ENCODE measurements at regions not wholly inside any gene's neighbourhood (a gene's known extent, or its start where the extent isn't known, plus 50 kb on each side); places are given as distances from the start of the nearest gene placed in this dataset.
A peak's percentile ranks its signal among the peaks of the same experiment; 100 is the strongest.

DNA sequence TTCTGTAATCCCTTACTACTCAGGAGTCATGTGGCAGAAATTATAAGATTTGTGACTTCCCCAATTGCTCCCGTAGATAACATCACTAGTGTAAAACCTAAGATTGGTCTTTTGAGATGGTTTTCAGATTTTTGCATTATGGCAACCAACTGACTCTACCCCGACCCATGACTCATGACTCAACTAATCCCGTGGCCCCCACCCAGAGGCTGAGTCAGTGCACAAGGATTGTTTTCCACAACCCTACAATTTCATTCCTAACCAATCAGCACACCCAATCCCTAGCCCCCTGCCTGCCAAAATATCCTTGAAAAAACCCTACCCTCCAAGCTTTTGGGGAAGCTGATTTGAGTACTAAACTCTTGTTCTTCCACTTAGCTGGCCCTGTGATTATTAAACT is 109.4 kb upstream of the FAM9C start:
- intact Hi-C loops (cut with DNase I): no loop called here

DNA sequence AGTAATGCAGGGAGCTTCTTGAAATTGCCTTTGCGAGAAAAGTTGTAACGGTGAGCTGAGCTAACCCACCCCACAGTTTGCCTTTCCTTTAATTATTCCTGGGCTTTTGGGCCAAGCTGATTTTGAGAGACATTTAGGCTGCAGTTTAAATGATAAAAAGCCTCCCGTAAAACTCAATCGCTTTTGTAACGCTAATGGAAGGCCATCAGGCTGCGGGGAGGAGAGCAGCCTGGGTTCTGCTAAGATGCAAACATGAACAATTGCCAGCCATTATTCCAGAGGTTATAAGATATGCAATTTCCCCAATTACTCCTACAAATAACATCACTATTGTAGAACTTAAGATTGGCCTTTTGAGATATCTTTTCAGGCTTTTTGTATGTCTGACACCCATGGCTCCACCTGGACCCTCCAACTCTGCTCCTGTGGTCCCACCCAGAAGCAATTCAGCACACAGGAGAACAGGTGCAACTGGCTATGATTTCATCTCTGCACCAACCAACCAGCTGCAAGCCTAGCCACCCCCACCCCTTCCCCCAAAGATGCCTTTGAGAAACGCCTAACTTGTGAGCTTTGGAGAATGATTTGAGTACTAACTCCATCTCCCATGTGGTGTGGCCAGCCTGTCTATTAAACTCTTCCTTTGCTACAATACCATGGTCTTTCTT is 108.2 kb upstream of the FAM9C start:
- no peak for FAIRE-seq
- no peaks in the 10 kb centered on the region for H3K36me3 ChIP-seq (ENCODE audit: control insufficient read depth in 2 of 3, insufficient read depth in 3 of 3, low read length in 3 of 3)
- intact Hi-C loops (cut with DNase I): no loop called here
- H3K9me3 ChIP-seq (ENCODE audit: control insufficient read depth in 2 of 3, insufficient read depth in 1 of 3, low read length in 3 of 3): no peaks in the 10 kb centered on the region
- H3K27me3 ChIP-seq (ENCODE audit: control insufficient read depth, insufficient read depth, low read length): no peaks in the 10 kb centered on the region
- H3K9ac ChIP-seq (ENCODE audit: low read length in 3 of 3): no peak overlapping the region
- no peak for DNase-seq
- no peak overlapping the region for H3K27ac ChIP-seq (ENCODE audit: low read depth in 2 of 2, low read length in 2 of 2)
- TF ChIP-seq, protein P1, sequence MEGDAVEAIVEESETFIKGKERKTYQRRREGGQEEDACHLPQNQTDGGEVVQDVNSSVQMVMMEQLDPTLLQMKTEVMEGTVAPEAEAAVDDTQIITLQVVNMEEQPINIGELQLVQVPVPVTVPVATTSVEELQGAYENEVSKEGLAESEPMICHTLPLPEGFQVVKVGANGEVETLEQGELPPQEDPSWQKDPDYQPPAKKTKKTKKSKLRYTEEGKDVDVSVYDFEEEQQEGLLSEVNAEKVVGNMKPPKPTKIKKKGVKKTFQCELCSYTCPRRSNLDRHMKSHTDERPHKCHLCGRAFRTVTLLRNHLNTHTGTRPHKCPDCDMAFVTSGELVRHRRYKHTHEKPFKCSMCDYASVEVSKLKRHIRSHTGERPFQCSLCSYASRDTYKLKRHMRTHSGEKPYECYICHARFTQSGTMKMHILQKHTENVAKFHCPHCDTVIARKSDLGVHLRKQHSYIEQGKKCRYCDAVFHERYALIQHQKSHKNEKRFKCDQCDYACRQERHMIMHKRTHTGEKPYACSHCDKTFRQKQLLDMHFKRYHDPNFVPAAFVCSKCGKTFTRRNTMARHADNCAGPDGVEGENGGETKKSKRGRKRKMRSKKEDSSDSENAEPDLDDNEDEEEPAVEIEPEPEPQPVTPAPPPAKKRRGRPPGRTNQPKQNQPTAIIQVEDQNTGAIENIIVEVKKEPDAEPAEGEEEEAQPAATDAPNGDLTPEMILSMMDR (IDR thresholded peaks at IDR 0.05; ENCODE audit: borderline replicate concordance, extremely low read depth, insufficient read depth): no peak
- no peak overlapping the region for H3K4me3 ChIP-seq (ENCODE audit: low read length in 3 of 3)
- H3K4me1 ChIP-seq (ENCODE audit: control insufficient read depth in 2 of 3, insufficient read depth in 2 of 3, low read depth in 1 of 3, low read length in 3 of 3): no peaks in the 10 kb centered on the region

More for the DNA sequence above, 109.4 kb upstream of the FAM9C start:
- FAIRE-seq: no peak
- no peaks in the 10 kb centered on the region for H3K9me3 ChIP-seq (ENCODE audit: control insufficient read depth in 2 of 3, insufficient read depth in 1 of 3, low read length in 3 of 3)
- TF ChIP-seq, protein P1 (IDR thresholded peaks at IDR 0.05; ENCODE audit: borderline replicate concordance, extremely low read depth, insufficient read depth): no peak
- H3K27ac ChIP-seq (ENCODE audit: low read depth in 2 of 2, low read length in 2 of 2): no peak overlapping the region
- H3K27me3 ChIP-seq (ENCODE audit: control insufficient read depth, insufficient read depth, low read length): no peaks in the 10 kb centered on the region
- no peaks in the 10 kb centered on the region for H3K36me3 ChIP-seq (ENCODE audit: control insufficient read depth in 2 of 3, insufficient read depth in 3 of 3, low read length in 3 of 3)
- H3K9ac ChIP-seq (ENCODE audit: low read length in 3 of 3): no peak overlapping the region
- no peaks in the 10 kb centered on the region for H3K4me1 ChIP-seq (ENCODE audit: control insufficient read depth in 2 of 3, insufficient read depth in 2 of 3, low read depth in 1 of 3, low read length in 3 of 3)
- DNase-seq: no peak
- H3K4me3 ChIP-seq (ENCODE audit: low read length in 3 of 3): no peak overlapping the region

DNA sequence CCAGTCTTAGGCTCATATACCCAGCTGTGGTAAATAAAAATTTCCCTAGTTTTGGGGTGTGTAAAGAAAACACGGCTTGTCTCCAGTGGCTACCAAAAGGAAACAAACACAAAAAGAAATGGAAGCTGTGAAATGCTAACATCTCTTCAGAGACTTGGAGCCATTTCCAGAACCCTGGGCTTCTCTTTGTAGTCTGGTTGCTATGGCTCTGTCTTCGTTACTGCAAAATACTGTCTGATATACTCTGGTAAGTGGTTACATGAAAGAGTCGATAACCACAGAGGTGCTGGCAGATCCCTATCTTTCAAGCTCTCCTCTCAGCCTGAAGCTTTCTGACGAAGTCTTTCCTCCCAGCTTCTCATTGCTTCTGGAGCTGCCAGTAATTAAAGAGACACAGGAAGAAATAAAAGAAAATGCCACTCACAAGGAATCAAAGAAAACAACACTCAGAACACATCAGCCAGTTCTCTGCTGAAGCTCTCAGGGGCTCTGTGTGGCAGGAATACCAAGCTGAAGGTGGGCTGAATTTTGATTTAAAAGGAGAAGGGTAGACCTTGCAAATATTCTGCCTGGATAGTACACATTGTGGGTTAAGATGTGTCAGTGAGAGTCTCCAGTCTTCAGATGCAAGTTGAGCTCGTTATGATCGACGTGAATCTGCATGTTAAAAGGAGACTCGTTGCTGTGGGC is 107.6 kb upstream of the FAM9C start:
- Histone ChIP-seq H3K4me3 (ENCODE audit: low read length in 3 of 3) (no peak overlapping the region), H3K36me3 (ENCODE audit: control insufficient read depth in 2 of 3, insufficient read depth in 3 of 3, low read length in 3 of 3) (no peaks in the 10 kb centered on the region), H3K27ac (ENCODE audit: low read depth in 2 of 2, low read length in 2 of 2) (no peak overlapping the region), H3K27me3 (ENCODE audit: control insufficient read depth, insufficient read depth, low read length) (no peaks in the 10 kb centered on the region), H3K9me3 (ENCODE audit: control insufficient read depth in 2 of 3, insufficient read depth in 1 of 3, low read length in 3 of 3) (no peaks in the 10 kb centered on the region), H3K4me1 (ENCODE audit: control insufficient read depth in 2 of 3, insufficient read depth in 2 of 3, low read depth in 1 of 3, low read length in 3 of 3) (no peaks in the 10 kb centered on the region), H3K9ac (ENCODE audit: low read length in 3 of 3) (no peak overlapping the region)
- DNase-seq (peak in 1 of 5 donors; percentile 16), FAIRE-seq (no peak)
- TF ChIP-seq, protein P1 (IDR thresholded peaks at IDR 0.05; ENCODE audit: borderline replicate concordance, extremely low read depth, insufficient read depth): no peak
- intact Hi-C loops (cut with DNase I): no loop called here
